GM12872 (cell line): ENCODE measurements at regions not wholly inside any gene's neighbourhood (a gene's known extent, or its start where the extent isn't known, plus 50 kb on each side); places are given as distances from the start of the nearest gene placed in this dataset.

ENCODE experiments used
- TF ChIP-seq, protein P1 (sequence below): IDR thresholded peaks from 3 replicates; pipeline ENCODE4 v1.5.1; 2011; ENCODE audit warnings: low read depth, mild to moderate bottlenecking, low read length, moderate library complexity; ENCODE audit not compliant: insufficient read depth

DNA sequence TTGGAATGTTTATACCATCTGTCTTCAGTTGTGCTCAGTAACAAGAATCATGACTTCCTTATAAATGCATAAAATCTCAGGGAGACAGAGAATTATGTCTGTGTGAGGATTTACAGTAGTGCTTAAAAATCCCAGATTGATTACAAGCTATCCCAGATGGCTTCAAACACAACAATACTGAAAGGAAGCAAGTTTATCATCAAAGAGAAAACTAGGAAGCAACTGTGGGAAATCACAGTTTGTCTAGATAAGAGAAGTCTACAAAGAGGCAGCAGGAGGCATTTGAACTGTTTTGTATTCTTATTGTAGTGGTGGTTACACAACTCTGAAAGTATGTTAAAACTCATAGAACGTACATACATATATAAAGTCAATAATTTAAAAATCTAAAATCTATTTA is 104.4 kb upstream of the SALL4 start:
- TF ChIP-seq, protein P1, sequence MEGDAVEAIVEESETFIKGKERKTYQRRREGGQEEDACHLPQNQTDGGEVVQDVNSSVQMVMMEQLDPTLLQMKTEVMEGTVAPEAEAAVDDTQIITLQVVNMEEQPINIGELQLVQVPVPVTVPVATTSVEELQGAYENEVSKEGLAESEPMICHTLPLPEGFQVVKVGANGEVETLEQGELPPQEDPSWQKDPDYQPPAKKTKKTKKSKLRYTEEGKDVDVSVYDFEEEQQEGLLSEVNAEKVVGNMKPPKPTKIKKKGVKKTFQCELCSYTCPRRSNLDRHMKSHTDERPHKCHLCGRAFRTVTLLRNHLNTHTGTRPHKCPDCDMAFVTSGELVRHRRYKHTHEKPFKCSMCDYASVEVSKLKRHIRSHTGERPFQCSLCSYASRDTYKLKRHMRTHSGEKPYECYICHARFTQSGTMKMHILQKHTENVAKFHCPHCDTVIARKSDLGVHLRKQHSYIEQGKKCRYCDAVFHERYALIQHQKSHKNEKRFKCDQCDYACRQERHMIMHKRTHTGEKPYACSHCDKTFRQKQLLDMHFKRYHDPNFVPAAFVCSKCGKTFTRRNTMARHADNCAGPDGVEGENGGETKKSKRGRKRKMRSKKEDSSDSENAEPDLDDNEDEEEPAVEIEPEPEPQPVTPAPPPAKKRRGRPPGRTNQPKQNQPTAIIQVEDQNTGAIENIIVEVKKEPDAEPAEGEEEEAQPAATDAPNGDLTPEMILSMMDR, result no peak

GRCh38 chr20:51906049-51906448 is 103.7 kb upstream of the SALL4 start:
- TF ChIP-seq, protein P1, result no peak

GRCh38 chr20:51902933-51903332 is 100.6 kb upstream of the SALL4 start:
- TF ChIP-seq, protein P1, result no peak

DNA sequence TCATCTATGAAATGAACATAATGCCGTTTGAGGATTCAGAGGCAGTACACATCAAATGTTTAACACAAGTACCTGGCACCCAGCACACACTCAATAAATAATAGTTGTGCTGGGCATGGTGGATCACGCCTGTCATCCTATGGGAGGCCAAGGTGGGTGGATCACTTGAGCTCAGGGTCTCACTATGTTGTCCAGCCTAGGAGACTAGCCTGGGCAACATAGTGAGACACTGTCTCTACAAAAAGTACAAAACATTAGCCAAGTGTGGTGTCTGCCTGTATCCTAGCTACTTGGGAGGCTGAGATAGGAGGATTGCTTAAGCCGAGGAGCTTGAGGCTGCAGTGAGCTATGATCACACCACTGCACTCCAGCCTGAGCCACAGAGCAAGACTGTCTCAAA is 98.1 kb upstream of the SALL4 start:
- TF ChIP-seq, protein P1, result no peak

DNA sequence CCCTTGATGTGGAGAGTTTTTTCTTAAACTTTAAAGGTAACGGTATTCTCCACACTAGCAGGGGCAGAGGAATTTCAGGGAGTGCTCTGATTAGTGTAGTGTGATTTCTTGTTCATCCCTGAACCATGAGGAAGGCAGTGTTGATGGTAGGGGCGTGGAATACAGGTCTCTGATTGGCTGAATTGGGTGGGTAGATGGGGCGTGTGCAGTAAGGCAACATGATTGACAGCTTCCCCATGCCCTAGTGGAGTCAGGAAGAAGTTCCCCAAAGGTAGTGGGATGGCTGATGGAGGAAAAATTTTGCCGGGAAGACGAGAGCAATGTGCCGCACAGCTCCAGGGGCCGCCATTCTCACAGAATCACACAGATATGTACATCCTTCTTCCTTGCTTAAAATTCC is 97.4 kb upstream of the SALL4 start:
- TF ChIP-seq, protein P1, result no peak

- TF ChIP-seq, protein P1, result no peak
Measured at GRCh38 chr20:51898788-51899187, 96.5 kb upstream of the SALL4 start.

- TF ChIP-seq, protein P1, result no peak
Measured at GRCh38 chr20:51894619-51895018, 92.3 kb upstream of the SALL4 start.

DNA sequence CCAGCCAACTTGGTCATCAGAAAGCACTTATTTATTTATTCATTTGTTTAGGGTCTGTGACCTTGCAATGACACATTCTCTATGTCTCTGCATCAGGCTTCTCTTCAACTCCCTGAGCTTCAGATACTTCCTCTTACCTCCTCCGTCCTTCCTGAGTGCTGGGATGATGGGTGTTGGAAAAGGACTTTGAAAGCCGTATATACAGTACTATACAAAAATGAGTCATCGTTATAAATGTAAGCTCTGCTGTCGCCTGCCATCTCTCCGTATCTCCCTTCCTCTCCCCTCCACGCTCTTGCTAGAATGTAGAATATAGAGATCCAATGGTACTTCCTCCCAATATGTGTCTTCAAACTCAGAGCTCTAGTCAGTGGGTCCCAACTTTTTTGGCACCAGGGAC is 91.9 kb upstream of the SALL4 start:
- TF ChIP-seq, protein P1, result no peak
